ENCODE measurements at regions not wholly inside any gene's neighbourhood (a gene's known extent, or its start where the extent isn't known, plus 50 kb on each side); places are given as distances from the start of the nearest gene placed in this dataset.

DNA sequence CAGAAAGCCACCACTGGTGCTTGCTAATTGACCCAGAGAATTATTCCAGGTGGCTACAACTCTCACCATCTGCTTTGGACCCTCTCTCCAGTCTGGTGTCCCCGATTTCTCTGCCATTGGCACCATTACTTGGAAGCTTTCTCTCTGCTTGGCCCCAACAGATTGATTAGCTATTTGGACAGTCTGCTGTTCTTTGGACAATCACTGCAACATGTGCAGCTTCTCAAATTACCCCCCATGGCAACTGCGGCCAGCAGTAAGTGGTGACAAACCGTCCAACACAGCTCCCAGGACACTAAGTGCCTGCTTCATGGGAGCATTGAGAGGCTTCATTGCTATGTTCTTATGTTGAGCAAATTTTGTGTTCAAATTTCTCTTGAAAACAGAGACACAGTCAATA, 309.8 kb downstream of the TAF11L14 start:
- ATAC-seq (ENCODE audit: low FRiP score) (no peak), DNase-seq (ENCODE audit: low spot score) (no peak)
- TF ChIP-seq, protein P1, sequence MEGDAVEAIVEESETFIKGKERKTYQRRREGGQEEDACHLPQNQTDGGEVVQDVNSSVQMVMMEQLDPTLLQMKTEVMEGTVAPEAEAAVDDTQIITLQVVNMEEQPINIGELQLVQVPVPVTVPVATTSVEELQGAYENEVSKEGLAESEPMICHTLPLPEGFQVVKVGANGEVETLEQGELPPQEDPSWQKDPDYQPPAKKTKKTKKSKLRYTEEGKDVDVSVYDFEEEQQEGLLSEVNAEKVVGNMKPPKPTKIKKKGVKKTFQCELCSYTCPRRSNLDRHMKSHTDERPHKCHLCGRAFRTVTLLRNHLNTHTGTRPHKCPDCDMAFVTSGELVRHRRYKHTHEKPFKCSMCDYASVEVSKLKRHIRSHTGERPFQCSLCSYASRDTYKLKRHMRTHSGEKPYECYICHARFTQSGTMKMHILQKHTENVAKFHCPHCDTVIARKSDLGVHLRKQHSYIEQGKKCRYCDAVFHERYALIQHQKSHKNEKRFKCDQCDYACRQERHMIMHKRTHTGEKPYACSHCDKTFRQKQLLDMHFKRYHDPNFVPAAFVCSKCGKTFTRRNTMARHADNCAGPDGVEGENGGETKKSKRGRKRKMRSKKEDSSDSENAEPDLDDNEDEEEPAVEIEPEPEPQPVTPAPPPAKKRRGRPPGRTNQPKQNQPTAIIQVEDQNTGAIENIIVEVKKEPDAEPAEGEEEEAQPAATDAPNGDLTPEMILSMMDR (IDR thresholded peaks at IDR 0.05), result no peak

DNA sequence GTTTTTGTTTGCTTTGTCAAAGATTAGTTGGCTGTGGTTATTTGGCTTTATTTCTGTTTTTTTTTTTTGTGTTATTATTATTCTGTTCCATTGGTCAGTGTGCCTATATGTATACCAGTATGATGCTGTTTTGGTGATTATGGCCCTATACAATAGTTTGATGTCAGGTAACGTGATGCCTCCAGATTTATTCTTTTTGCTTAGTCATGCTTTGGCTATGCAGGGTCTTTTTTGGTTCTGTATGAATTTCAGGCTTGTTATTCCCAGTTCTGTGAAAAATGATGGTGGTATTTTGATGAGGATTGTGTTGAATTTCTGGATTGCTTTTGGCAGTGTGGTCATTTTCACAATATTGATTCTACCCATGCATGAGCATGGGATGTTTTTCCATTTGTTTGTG, 312.8 kb downstream of the TAF11L14 start:
- DNase-seq (ENCODE audit: low spot score) (no peak), ATAC-seq (ENCODE audit: low FRiP score) (no peak)
- TF ChIP-seq, protein P1 (IDR thresholded peaks at IDR 0.05), result no peak

DNA sequence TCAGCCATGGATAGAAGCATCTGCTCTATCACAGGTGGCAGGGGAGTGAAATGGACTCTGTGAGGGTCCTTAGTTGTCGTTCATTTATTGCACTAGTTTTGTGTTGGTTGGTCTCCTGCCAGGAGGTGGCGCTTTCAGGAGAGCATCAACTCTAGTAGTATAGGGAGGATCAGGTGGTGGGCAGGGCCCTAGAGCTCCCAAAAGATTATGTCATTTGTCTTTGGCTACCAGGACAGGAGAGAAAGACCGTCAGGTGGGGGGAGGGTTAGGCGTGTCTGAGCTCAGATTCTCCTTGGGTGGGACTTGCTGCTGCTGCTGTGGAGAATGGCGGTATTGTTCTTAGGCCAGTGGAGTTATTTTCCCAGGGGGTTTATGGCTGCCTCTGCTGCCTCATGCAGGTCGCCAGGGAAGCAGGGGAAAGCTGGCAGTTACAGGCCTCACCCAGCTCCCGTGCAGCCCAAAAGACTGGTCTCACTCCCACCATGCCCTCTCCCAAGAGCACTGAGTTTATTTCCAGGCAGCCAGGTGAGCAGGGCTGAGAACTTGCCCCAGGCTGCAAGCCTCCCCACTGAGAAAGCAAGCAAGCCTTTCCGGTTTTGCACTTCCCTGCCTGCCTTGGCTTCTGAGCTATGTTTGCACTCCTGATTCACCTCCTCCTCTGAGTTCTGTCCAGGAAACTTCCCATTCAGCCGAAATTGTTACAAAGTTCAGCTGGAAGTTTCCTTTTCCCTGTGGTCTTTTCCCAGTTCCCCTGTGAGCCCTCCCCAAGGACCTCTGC, 317.3 kb downstream of the TAF11L14 start:
- no peak for DNase-seq (ENCODE audit: low spot score)
- no peak for ATAC-seq (ENCODE audit: low FRiP score)
- TF ChIP-seq, protein P1 (IDR thresholded peaks at IDR 0.05), result no peak

DNA sequence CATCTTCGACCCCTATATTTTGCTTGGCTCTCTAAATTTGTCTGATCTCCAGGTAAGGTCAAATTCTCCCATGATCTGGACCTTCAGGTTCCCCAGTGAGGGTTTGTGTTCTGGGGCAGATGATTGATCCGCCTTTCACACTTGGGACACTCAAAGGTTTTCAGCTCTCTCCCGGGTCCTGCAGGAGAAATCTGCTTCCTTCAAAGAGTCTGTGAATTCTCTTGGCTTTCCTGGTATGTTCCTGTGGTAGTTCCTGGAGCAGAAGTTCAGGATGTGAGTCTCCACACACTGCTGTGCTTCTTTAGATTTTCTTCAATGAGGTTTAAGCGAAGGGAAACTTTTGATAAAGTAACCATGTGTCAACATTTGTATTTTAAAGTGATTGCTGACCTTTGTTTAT, 318.0 kb downstream of the TAF11L14 start:
- ATAC-seq (ENCODE audit: low FRiP score), result no peak
- DNase-seq (ENCODE audit: low spot score), result no peak
- TF ChIP-seq, protein P1 (IDR thresholded peaks at IDR 0.05), result no peak

DNA sequence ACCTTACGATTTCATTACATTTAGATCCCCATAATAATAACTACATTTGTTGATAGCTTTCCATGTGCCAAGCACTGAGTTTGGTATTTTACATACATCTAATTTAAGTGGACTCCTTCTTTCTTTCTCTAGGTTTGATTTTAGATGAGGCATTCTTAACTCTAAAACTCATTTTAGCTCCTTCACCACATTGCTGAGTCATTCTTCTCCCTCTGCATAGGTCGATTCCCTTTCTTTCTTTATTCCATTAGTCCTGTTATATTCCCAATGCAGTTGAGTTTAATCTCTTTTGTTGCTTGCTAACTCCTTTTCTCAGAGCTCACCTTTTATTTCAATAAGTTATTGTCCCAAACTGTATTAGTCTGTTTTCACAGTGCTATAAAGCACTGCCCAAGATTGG, 329.8 kb downstream of the TAF11L14 start:
- no peak for DNase-seq (ENCODE audit: low spot score)
- ATAC-seq (ENCODE audit: low FRiP score), result no peak
- TF ChIP-seq, protein P1 (IDR thresholded peaks at IDR 0.05), result no peak

DNA sequence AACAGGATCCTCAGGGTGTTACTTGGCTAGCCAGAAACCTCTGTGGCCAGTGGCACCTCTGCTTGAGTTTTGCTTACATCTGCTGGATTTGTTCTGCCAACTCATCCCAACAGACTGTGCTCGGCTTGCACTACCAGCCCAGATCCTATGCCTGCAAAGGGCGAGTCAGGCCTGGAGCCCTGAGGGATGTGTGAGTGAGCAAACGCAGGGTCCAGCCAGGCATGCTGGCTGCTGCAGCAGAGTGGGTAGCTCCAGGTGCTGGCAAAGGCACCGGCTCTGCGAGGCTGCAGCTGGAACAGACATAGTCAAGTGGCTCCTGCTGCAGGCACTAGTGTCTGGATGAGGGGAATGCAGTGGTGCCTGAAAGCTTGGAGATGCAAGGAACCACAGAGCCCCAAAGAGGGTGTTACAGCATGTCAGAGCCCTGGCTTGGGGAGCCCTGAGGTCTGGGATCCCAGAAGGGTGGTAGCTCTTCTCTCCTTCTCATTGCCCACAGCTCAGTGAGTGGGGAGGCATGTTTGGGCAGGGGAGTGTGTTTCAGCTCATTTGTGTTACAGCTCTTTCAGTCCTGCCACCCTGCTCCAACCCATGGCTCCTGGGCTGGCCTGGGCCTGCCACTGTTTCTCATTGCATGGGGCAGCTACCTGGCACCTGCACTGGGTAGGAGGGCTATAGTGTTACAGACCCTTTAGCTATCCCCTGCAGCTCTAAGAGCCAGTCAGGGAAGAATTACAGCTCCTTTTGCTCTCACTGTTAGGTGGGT, 332.6 kb downstream of the TAF11L14 start:
- ATAC-seq (ENCODE audit: low FRiP score) (no peak), DNase-seq (ENCODE audit: low spot score) (no peak)
- TF ChIP-seq, protein P1 (IDR thresholded peaks at IDR 0.05), result no peak

Measured in omental fat pad (tissue), 3 donors.